ENCODE measurements at regions not wholly inside any gene's neighbourhood (a gene's known extent, or its start where the extent isn't known, plus 50 kb on each side); places are given as distances from the start of the nearest gene placed in this dataset.
"Not testable (repeated sequence)": the region's sequence is repeated elsewhere in the genome, so short reads cannot be mapped to it uniquely, and the experiment has no call there.

DNA sequence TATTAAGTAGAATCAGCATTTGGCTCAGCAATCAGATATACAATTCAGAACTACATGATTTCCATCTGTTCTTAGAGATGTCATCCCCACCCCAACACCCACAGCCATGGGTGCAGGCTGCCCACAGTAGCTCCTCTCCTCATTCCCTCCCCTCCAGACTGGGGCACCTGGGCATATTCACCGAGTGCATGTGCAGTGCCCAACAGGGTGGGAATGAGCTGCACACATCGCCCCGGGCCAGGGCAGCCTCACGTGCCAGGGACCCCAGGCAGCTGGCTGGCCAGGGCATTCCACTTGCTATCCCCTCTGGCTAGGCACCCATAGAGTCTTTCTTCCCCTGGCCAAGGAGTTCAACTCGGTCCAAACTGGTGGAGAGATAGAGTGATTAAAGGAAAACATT, 461.9 kb upstream of the NUDT12 start:
- no peak for DNase-seq

DNA sequence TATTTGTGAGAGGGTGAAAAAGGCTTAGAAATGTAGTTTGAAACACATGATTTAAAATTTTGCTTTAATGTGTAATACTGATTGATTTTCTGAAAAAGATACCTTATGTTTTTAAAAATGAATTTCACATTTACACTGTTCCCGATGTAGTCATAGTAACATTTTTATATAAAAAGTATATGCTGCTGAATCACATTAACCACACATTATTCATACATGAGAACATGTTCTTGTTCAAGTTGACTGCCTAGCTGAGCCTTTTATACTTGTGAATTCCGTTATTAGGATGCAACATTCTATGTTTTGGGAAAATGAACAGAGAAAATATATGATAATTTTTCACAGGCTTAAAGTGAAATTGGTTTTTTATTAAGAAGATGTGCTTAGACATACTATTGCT, 461.1 kb upstream of the NUDT12 start:
- DNase-seq = no peak

DNA sequence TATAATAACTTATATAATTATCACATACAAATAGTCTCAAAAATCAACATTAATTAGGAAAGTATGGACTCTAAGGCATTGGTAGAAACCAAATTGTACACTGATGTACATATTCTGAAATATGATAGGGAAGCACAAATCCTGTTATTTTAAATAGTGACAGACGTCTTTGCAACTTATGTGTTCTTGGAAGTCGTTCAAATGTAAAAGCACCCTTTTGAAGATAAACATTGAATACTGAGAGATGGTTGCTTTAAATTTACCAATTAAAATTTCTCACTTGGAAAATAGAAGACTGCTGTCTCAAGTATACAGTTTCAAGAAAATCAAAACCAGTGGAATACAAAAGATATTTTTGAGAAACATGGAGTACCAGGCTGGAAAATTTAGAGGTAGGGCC, 457.4 kb upstream of the NUDT12 start:
- no peak for DNase-seq

DNA sequence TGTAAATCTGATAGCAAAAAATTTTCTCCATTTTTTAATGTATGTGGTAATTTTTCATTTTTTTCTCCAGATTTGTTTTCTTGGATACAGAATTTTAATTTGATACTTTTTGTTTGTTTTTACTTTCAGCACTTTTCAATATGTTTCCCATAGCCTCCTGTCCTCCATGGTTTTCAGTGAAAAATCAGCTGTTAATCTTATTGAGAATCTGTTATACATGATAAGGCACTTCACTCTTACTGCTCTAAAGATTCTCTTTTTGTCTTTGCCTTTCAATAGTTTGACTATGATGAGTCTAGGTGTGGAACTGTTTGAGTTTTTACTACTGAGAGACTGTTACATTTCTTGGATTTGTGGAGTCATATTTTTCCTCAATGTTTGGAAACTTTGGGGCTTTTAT, 455.7 kb upstream of the NUDT12 start:
- DNase-seq = no peak

DNA sequence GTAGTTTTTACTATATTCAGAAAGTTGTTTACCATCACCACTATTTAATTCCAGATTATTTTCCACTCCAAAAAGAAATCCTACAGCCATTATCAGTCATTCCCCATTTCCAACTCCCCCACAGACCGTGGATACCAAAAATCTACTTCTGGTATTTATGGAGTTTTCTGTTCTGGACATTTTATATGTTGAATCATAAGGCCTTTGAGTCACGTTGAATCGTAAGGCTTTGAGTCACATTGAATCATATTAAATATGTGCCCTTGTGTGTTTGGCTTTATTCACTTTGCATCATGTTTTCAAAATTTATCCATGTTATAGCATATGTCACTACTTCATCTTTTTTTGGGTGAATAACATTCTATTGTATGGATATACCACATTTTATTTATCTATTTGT, 454.1 kb upstream of the NUDT12 start:
- DNase-seq = peak in 1 of 3 donors; percentile 16

DNA sequence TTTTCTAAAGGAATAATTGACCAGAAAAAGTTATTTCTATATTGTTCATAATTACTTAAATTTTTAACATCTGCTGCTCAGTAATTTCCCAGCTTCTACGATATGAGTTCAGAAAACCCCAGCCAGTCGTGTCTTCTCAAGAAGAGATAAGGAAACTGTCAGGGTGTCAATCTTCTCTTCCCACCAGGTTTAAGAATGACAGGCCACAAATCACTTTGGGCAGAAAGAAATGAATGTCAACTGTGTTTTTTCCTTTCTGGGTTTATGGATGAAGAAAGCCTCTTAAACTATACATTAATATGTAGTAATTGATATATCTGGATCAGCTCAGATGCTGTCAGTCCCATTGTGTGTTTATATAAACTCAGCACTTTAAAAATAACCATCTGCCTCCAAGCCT, 453.2 kb upstream of the NUDT12 start:
- DNase-seq = no peak

DNA sequence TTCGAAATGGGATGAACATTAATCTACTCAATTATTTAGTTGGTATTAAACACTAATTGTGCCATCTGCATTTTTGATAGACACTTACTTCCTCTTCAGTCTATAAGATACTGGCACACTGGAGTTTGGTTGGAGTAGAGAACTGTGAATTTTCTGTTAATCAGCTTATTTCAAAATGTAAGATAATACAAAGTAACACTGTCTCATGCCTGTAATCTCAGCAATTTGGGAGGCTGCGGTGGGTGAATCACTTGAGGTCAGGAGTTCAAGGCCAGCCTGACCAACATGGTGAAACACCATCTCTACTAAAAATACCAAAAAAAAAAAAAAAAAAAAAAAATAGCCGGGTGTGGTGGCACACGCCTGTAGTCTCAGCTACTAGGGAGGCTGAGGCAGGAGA, 440.2 kb upstream of the NUDT12 start:
- not testable (repeated sequence) for DNase-seq

DNA sequence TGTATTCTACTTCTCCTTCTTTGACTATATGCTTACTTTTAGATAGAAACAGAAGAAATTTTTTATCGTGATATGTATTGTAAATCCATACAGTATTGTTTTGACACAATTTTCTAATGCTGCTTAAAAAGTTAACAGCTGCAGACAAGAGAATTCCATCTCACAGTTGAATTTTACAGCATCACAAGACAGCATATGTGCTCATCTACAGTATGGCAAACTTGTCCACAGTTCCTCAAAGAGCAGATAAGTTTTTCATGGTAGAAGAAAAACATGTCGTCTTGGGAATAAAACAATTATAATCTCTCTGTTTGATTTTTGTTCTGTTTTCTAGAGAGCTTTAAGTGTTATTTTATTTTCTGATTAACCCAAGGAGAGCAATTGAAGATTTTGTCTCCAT, 438.5 kb upstream of the NUDT12 start:
- DNase-seq = no peak

DNA sequence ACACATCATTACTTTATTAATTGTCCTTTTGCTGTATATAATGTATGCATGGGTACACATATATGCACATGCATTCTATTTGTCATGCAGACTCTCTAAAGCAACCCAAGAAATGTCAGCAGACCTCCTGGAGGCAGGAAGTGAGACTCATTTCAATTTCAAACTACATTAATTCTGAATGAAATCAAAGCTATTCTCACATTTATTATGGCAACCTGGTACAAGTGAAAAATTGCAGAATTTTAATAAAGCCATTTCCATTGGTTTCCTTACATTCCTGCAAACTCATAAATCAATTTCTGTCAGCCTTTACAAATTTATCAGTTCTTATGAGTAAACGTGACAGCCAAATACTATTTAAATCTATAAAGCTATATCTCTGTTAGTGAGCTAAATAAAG, 430.4 kb upstream of the NUDT12 start:
- DNase-seq = no peak

DNA sequence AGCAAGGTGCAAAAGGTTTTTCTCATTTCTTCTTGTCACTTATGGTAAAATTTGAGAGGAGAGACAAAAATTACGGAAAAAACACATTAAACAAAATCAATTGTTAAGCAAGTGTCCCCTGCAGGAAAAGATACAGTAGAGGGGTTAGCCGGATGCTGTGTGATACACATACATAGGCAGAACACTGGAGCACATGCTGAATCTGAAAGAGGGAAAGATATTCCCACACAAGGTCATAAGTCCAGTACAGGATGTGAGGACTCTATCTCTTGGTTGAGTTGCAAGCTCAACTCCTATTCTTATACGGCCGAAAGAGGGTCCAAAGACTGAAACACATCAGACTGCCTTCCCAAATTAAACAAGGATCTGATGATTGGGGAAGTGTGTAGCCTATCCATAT, 427.5 kb upstream of the NUDT12 start:
- DNase-seq = no peak

DNA sequence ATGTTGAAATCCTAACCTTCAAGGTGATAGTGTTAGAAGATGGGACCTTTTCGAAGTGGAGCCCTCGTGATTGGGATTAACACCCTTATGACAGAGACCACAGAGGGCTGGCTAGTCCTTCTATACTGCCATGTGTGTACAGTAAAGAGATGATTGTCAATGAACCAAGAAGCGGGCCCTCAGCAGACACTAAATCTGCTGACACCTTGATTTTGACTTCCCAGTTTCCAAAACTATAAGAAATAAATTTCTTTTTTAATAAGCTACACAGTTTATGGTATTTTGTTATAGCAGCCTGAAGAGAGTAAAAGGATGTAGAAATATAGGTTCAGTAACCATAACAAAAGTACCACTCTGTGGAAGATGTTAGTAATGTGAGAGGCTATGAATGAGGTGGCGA, 419.0 kb upstream of the NUDT12 start:
- no peak for DNase-seq

DNA sequence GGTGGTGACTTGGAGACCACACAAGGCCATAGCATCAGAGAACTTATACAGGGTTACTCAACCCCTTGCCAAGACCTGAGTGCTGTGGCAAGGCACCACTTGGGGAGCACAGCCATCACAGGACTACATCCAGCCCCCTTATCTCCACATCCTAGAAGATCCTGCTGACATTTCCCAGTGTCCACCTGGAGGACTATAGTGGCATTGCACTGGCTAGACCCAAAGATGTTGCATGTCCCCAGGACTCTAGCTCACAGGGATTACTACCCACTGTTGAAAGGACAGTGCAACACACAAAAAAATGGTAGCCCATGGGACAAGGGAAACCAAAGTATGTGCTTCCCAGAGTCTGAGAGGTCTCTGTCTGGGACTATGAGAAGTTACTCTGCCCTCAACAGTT, 411.1 kb upstream of the NUDT12 start:
- no peak for DNase-seq

DNA sequence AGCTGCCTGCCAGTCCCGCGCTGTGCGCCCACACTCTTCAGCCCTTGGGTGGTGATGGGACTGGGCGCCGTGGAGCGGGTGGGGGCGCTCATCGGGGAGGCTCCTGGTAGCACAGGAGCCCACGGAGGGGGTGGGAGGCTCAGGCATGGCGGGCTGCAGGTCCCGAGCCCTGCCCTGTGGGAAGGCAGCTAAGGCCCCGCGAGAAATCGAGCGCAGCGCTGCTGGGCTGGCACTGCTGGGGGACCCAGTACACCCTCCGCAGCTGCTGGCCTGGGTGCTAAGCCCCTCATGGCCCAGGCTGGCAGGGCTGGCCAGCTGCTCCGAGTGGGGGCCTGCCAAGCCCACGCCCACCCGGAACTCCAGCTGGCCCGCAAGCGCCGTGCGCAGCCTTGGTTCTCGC, 403.7 kb upstream of the NUDT12 start:
- not testable (repeated sequence) for DNase-seq

DNA sequence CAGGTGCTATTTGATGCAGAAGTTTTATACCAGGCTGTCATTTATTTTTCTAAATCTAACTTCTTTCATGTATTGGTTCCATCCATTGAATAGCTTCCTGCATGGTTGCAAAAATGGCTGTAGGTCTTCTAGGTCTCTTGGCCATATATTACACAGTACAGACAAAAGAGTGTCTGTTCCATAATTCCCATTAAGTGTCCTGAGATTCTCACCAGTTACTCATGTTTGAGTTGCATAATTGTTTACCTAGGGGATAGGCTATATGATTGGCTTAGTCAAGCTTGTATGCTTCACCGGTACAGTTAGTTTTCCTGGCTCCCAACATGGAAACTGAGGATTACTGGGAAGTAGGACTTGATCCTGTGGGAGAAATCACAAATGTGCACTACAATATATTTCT, 399.4 kb upstream of the NUDT12 start:
- no peak for DNase-seq

DNA sequence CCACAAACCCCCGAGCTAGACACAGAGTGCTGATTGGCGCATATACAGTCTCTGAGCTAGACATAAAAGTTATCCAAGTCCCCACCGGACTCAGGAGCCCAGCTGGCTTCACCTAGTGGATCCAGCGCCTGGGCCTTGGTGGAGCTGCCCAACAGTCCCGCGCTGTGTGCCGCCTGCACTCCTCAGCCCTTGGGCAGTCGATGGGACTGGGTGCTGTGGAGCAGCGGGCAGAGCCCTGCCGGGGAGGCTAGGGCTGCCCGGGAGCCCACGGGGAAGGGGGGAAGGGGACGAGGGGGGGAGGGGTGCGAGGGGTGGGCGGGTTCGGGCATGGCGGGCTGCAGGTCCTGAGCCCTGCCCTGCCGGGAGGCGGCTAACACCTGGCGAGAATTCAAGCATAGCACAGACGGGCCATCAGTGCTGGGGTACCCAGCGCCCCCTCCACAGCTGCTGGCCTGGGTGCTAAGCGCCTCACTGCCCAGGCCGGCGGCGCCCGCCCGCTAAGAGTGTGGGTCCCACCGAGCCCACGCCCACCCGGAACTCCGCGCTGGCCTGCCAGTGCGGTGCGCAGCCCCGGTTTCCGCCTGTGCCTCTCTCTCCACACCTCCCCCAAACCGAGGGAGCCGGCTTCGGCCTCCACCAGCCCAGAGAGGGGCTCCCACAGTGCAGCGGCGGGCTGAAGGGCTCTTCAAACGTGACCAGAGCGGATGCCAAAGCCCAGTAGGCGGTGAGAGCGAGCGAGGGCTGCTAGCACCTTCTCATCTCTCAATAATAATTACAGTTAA, 391.2 kb upstream of the NUDT12 start:
- no peak for DNase-seq

DNA sequence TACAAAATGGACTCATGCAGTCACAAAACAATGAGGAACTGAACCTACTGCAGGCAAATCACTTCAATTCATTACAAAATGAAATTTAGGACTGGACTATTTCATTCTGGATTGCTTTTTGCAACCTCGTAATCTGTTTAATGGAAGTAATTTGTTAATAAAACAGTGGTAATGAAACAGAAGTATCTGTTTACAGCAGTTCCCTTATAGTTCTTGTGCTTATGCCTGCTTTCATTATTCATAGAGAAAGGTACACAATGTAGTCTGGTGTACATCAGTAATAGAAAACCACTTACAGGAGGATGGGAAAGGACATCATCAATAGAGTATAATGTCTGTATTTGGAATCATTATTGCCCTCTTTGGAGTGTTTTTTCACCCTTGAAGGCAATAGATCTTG, 389.2 kb upstream of the NUDT12 start:
- no peak for DNase-seq

DNA sequence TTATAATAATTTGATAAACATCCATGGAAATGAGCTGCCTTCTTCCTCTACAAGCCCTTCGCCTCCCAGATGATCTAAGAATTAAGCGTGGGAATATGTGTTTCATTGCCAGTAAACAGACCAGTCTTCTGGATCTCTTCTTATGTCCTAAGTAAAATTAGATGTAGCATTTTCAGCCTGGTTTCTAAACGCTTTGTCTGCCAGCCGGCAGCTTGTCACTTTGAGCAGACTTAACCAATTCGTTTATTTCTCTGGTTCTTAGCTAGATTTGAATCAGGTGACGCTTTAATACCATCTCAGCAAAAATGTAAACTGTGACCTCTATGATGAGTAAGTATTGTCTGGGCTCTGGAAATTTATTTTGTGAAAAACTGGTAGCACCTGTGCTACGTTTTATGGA, 380.6 kb upstream of the NUDT12 start:
- no peak for DNase-seq

DNA sequence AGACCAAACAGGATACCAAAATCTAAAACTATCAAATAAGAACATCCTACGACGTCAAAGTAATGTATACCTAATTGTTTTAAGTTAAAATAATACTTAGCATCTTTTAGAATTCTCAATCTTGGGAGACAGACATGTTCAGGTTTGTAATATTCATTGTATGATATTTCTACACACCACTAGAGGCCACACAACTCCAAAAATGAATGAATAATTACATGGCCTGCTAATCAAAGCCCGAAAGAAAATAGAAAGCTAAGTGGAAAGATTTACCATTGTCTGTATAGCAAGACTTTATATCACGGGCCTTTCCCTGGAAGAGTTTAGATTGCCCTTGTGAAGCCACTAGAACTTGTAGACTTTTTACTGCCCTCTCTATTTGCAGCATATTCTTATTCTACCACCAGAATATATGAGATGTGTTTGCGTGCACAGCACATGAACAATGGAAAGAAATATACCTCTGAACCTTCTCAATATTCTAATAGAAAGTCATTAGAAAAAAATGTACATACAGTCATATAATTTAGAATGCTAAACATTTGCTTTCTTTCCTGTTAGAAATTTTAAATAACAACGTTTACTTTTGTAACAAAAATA, 380.1 kb upstream of the NUDT12 start:
- DNase-seq = peak in 1 of 3 donors; percentile 5

DNA sequence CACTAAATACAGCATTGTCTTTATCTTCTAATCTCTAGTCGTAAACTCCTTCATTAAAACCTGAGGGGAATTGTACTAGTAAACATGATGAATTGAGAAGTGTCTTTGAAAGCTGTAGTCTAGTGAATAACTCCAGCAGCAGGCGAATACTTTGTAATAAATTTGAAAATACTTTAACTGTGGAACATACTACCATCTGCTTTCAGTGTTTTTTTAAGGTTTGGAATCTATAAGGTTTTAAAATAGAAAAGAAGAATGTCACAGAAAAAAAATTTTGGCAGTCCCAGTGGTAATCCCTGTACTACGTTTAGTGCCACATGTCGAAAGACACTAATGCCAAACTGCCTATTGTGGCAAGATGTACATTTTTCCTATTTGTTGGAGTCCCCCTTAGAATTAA, 379.0 kb upstream of the NUDT12 start:
- DNase-seq = no peak

DNA sequence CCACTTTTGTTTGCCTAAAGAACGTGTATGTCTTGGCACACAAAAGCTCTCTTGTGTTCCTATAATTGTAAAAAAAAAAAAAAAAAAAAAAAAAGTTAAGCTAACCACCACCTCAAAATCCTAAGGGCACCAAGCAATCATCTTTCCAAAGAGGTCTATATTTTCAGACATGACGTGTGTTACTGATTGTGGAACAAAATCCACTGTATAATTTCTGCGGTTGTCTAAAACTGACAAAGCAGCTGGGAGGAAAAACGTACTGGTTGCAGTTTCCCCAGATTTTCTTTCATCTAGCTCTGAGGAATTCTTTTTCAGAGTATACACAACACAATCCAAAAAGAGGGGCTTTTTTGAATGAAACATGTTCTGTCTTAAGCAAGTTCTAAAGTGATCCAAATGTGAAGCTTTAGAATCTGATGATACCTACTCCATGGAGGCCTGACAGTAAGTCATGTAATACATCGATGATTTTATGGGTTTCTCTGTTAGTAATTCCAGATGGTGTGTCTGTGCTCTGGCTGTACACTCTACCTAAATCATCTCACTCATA, 375.6 kb upstream of the NUDT12 start:
- DNase-seq = peak; percentile 8 to 51 (median 16)

DNA sequence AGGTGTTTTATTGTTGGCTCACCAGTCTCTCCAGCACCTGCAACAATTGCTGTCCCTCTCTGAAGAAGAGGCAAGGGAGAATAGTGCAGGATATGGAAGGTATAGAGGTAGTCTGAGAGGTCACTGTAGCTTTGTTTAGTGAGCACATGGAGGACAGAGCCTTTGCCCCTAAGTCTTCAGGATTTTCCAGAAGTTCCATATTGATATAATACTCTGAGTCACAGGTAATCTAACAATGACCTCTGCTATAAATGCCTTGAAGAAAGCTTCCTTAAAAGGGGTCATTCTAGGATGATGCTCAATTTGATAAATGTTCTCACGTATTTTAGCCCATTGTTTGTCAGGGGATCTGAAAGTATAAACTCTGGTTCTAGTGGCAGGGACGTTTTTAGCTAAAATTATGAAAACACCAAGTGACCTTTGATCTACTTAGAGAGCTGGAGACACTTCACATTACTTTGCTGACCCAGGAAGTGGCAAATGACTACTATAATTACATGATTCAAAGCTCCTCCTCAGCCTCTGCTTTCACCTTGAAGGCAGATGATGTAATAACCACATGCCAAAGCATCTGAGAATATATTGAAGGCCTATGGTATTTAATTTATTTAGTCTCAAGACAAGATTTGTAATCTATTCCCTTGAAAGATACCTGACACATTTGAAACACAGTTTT, 366.9 kb upstream of the NUDT12 start:
- DNase-seq = no peak

DNA sequence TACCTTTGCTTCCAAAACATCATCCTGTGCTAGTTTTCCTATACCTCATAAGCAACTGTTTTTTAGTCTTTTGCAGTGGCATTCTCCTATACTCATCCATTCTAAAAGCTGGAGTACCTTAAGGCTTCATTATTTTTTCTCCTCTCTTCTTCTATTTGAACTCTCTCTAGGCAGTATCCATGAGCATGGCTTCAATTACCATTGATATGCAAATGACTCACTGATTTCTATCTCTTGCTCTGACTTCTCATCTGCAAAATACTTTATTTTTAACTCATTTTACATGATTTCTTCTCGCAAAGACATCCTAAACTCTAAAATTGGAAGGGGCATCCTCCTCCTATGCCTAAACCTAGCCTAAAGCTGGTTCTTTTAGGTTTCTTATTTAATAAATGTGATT, 365.1 kb upstream of the NUDT12 start:
- no peak for DNase-seq

DNA sequence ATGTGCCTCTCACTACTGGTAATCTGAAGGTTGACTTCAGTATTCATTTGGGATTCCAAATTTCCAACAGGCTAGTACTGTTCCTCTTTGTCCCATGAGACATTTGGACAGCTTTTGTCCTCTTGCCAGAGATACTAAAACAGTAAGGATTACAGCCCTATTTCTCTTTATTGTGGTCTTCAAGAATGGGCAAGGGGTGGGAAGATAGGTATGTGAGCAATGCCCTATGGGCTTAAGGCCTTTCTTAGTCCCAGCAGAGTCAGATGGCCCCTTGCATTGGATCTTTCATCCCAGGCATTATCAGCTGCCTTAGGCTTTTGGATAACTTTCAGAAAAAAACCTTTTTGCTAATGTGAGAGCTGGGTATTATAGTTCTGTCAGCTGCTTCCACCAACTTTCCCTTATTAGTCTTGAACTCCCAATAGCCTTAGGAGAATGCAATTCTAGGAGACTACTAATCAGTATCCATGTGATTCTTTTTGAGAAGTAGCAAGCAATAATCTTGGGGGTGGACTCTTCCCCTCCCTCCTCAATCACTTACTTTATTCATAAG, 361.1 kb upstream of the NUDT12 start:
- no peak for DNase-seq
